ENCODE measurements at regions not wholly inside any gene's neighbourhood (a gene's known extent, or its start where the extent isn't known, plus 50 kb on each side); places are given as distances from the start of the nearest gene placed in this dataset.
"Not testable (repeated sequence)": the region's sequence is repeated elsewhere in the genome, so short reads cannot be mapped to it uniquely, and the experiment has no call there.

- DNase-seq, result no peak
Measured at GRCh38 chr5:162800301-162800700, 637.1 kb upstream of the CCNG1 start.

- DNase-seq, result no peak
Measured at GRCh38 chr5:162801235-162801634, 636.2 kb upstream of the CCNG1 start.

GRCh38 chr5:162806195-162806594 lies 631.2 kb upstream of the CCNG1 start:
- DNase-seq, result no peak

- DNase-seq, result no peak
Measured at GRCh38 chr5:162811071-162811470, 626.3 kb upstream of the CCNG1 start.

- DNase-seq, result no peak
Measured at GRCh38 chr5:162816816-162817215, 620.6 kb upstream of the CCNG1 start.

- no peak for DNase-seq
Measured at GRCh38 chr5:162817364-162817763, 620.0 kb upstream of the CCNG1 start.

- DNase-seq, result not testable (repeated sequence)
Measured at GRCh38 chr5:162821664-162822063, 615.7 kb upstream of the CCNG1 start.

- no peak for DNase-seq
Measured at GRCh38 chr5:162824360-162824759, 613.0 kb upstream of the CCNG1 start.

GRCh38 chr5:162837155-162837554 lies 600.2 kb upstream of the CCNG1 start:
- no peak for DNase-seq

- DNase-seq, result no peak
Measured at GRCh38 chr5:162842727-162843126, 594.7 kb upstream of the CCNG1 start.

GRCh38 chr5:162852134-162852533 lies 585.3 kb upstream of the CCNG1 start:
- DNase-seq, result no peak

- no peak for DNase-seq
Measured at GRCh38 chr5:162858770-162859169, 578.6 kb upstream of the CCNG1 start.

- DNase-seq, result no peak
Measured at GRCh38 chr5:162870966-162871365, 566.4 kb upstream of the CCNG1 start.

GRCh38 chr5:162882629-162883028 lies 554.8 kb upstream of the CCNG1 start:
- no peak for DNase-seq

- no peak for DNase-seq
Measured at GRCh38 chr5:162886717-162887116, 550.7 kb upstream of the CCNG1 start.

- DNase-seq, result no peak
Measured at GRCh38 chr5:162888268-162888667, 549.1 kb upstream of the CCNG1 start.

- no peak for DNase-seq
Measured at GRCh38 chr5:162911873-162912272, 525.5 kb upstream of the CCNG1 start.

GRCh38 chr5:162916368-162916767 lies 521.0 kb upstream of the CCNG1 start:
- DNase-seq, result peak; percentile 2

- DNase-seq, result no peak
Measured at GRCh38 chr5:162929104-162929503, 508.3 kb upstream of the CCNG1 start.

GRCh38 chr5:162931501-162931900 lies 505.9 kb upstream of the CCNG1 start:
- DNase-seq, result no peak

GRCh38 chr5:162939991-162940390 lies 497.4 kb upstream of the CCNG1 start:
- no peak for DNase-seq

GRCh38 chr5:162948677-162949076 lies 488.7 kb upstream of the CCNG1 start:
- no peak for DNase-seq

- no peak for DNase-seq
Measured at GRCh38 chr5:162956570-162956969, 480.8 kb upstream of the CCNG1 start.

- not testable (repeated sequence) for DNase-seq
Measured at GRCh38 chr5:162964144-162964543, 473.3 kb upstream of the CCNG1 start.

GRCh38 chr5:162990063-162990462 lies 447.3 kb upstream of the CCNG1 start:
- DNase-seq, result no peak
